ENCODE measurements at regions not wholly inside any gene's neighbourhood (a gene's known extent, or its start where the extent isn't known, plus 50 kb on each side); places are given as distances from the start of the nearest gene placed in this dataset.
A peak's percentile ranks its signal among the peaks of the same experiment; 100 is the strongest.

- DNase-seq (ENCODE audit: low spot score): no peak
Measured at GRCh38 chr16:85545227-85545818, 67.8 kb upstream of the GSE1 start.

GRCh38 chr16:85546585-85547447, 66.3 kb upstream of the GSE1 start:
- no peak for DNase-seq (ENCODE audit: low spot score)

- no peak for DNase-seq (ENCODE audit: low spot score)
Measured at GRCh38 chr16:85548375-85548774, 64.7 kb upstream of the GSE1 start.

- DNase-seq (ENCODE audit: low spot score): no peak
Measured at GRCh38 chr16:85549766-85550421, 63.2 kb upstream of the GSE1 start.

- no peak for DNase-seq (ENCODE audit: low spot score)
Measured at GRCh38 chr16:85550422-85550864, 62.7 kb upstream of the GSE1 start.

GRCh38 chr16:85550953-85551924, 61.9 kb upstream of the GSE1 start:
- no peak for DNase-seq (ENCODE audit: low spot score)

GRCh38 chr16:85552980-85553435, 60.1 kb upstream of the GSE1 start:
- DNase-seq (ENCODE audit: low spot score): no peak

GRCh38 chr16:85553436-85554113, 59.5 kb upstream of the GSE1 start:
- peak; percentile 75 for DNase-seq (ENCODE audit: low spot score)

- peak; percentile 83 for DNase-seq (ENCODE audit: low spot score)
Measured at GRCh38 chr16:85554114-85554888, 58.8 kb upstream of the GSE1 start.

GRCh38 chr16:85554889-85555718, 58.0 kb upstream of the GSE1 start:
- peak; percentile 79 for DNase-seq (ENCODE audit: low spot score)

- peak; percentile 37 for DNase-seq (ENCODE audit: low spot score)
Measured at GRCh38 chr16:85555719-85556455, 57.2 kb upstream of the GSE1 start.

- DNase-seq (ENCODE audit: low spot score): peak; percentile 60
Measured at GRCh38 chr16:85556456-85557082, 56.6 kb upstream of the GSE1 start.

GRCh38 chr16:85557083-85557970, 55.8 kb upstream of the GSE1 start:
- DNase-seq (ENCODE audit: low spot score): no peak

GRCh38 chr16:85557971-85558657, 55.0 kb upstream of the GSE1 start:
- DNase-seq (ENCODE audit: low spot score): no peak

GRCh38 chr16:85560932-85561247, 52.2 kb upstream of the GSE1 start:
- DNase-seq (ENCODE audit: low spot score): no peak

- no peak for DNase-seq (ENCODE audit: low spot score)
Measured at GRCh38 chr16:85561248-85562092, 51.7 kb upstream of the GSE1 start.
